Ectodermal cell (in vitro differentiated cells): ENCODE measurements at regions not wholly inside any gene's neighbourhood (a gene's known extent, or its start where the extent isn't known, plus 50 kb on each side); places are given as distances from the start of the nearest gene placed in this dataset.
"Not testable (repeated sequence)": the region's sequence is repeated elsewhere in the genome, so short reads cannot be mapped to it uniquely, and the experiment has no call there.

ENCODE experiments used
- H3K27ac ChIP-seq: 2 replicates; pipeline ENCODE4 v1.7.0; 2013; ENCODE audit warnings: mild to moderate bottlenecking, low read depth, low read length; ENCODE audit not compliant: insufficient read depth, poor library complexity, severe bottlenecking
- H3K27me3 ChIP-seq: 2 replicates; pipeline ENCODE4 v1.7.0; 2013; ENCODE audit warnings: mild to moderate bottlenecking, low read length; ENCODE audit not compliant: insufficient read depth, control insufficient read depth, poor library complexity, severe bottlenecking
- H3K36me3 ChIP-seq: one replicate; pipeline ENCODE4 v1.7.0; 2013; ENCODE audit warnings: low read length; ENCODE audit not compliant: control insufficient read depth, insufficient read depth
- H3K4me1 ChIP-seq: one replicate; pipeline ENCODE4 v1.7.0; 2013; ENCODE audit warnings: low read length; ENCODE audit not compliant: control insufficient read depth, insufficient read depth
- H3K4me3 ChIP-seq: 2 replicates; pipeline ENCODE4 v1.7.0; 2013; ENCODE audit warnings: low read depth, low read length, control low read depth; ENCODE audit not compliant: insufficient read depth
- H3K9me3 ChIP-seq: 2 replicates; pipeline ENCODE4 v1.7.0; 2013; ENCODE audit warnings: mild to moderate bottlenecking, low read length, moderate library complexity; ENCODE audit not compliant: control insufficient read depth
- WGBS, 2 experiments: methylation state at CpG; one replicate each; pipeline ENCODE4 v1.1.7; 2013; ENCODE audit warnings: missing lambda C conversion rate in 2 of 2; 5-methylcytosine and 5-hydroxymethylcytosine counted together

GRCh38 chr5:142398730-142399055 is 73.9 kb upstream of the SPRY4 start:
- 87 to 93% methylated on average over 3 of the region's 3 CpGs for WGBS, 2 experiments
- Histone ChIP-seq H3K9me3 (peaks cover 4% of the 10 kb centered on the region), H3K36me3 (no peaks in the 10 kb centered on the region)

GRCh38 chr5:142398011-142398729 is 73.3 kb upstream of the SPRY4 start:
- not testable (repeated sequence) for H3K27me3 ChIP-seq, H3K9me3 ChIP-seq, H3K27ac ChIP-seq, H3K4me3 ChIP-seq, H3K36me3 ChIP-seq, H3K4me1 ChIP-seq
- 93 to 96% methylated on average over 13 of the region's 13 CpGs for WGBS, 2 experiments

More at GRCh38 chr5:142398730-142399055, 73.9 kb upstream of the SPRY4 start:
- no peaks in the 10 kb centered on the region for H3K27me3 ChIP-seq
- no peak overlapping the region for H3K4me3 ChIP-seq
- no peaks in the 10 kb centered on the region for H3K4me1 ChIP-seq
- no peak overlapping the region for H3K27ac ChIP-seq

GRCh38 chr5:142397178-142397577 is 72.4 kb upstream of the SPRY4 start:
- Histone ChIP-seq H3K4me1 (no peaks in the 10 kb centered on the region), H3K27me3 (no peaks in the 10 kb centered on the region), H3K4me3 (no peak overlapping the region), H3K27ac (no peak overlapping the region), H3K9me3 (peaks cover 4% of the 10 kb centered on the region), H3K36me3 (no peaks in the 10 kb centered on the region)
- 88 to 89% methylated on average over 3 of the region's 3 CpGs for WGBS, 2 experiments

GRCh38 chr5:142396436-142397038 is 71.7 kb upstream of the SPRY4 start:
- Histone ChIP-seq H3K4me3 (no peak overlapping the region), H3K4me1 (no peaks in the 10 kb centered on the region), H3K9me3 (peaks cover 4% of the 10 kb centered on the region), H3K27me3 (no peaks in the 10 kb centered on the region), H3K36me3 (no peaks in the 10 kb centered on the region), H3K27ac (no peak overlapping the region)
- WGBS, 2 experiments, result 93 to 99% methylated on average over 2 of the region's 2 CpGs

GRCh38 chr5:142395334-142395733 is 70.5 kb upstream of the SPRY4 start:
- Histone ChIP-seq H3K27me3 (no peaks in the 10 kb centered on the region), H3K4me3 (no peak overlapping the region), H3K9me3 (peaks cover 4% of the 10 kb centered on the region), H3K27ac (no peak overlapping the region), H3K36me3 (no peaks in the 10 kb centered on the region), H3K4me1 (peaks cover 5% of the 10 kb centered on the region)
- 85 to 89% methylated on average over 4 of the region's 4 CpGs for WGBS, 2 experiments

GRCh38 chr5:142391058-142391845 is 66.4 kb upstream of the SPRY4 start:
- WGBS, 2 experiments, result 86 to 90% methylated on average over 8 of the region's 8 CpGs
- H3K4me3 ChIP-seq, result no peak overlapping the region
- H3K36me3 ChIP-seq, result no peaks in the 10 kb centered on the region
- H3K27me3 ChIP-seq, result no peaks in the 10 kb centered on the region
- H3K27ac ChIP-seq, result no peak overlapping the region
- peaks cover 21% of the 10 kb centered on the region for H3K4me1 ChIP-seq
- H3K9me3 ChIP-seq, result no peaks in the 10 kb centered on the region

- Histone ChIP-seq H3K4me1 (peaks cover 21% of the 10 kb centered on the region), H3K9me3 (no peaks in the 10 kb centered on the region), H3K27me3 (no peaks in the 10 kb centered on the region), H3K36me3 (no peaks in the 10 kb centered on the region), H3K27ac (no peak overlapping the region), H3K4me3 (no peak overlapping the region)
- 16 to 23% methylated on average over 3 of the region's 3 CpGs for WGBS, 2 experiments
Observed at GRCh38 chr5:142390334-142390733, 65.5 kb upstream of the SPRY4 start.

GRCh38 chr5:142388696-142389095 is 63.9 kb upstream of the SPRY4 start:
- no peaks in the 10 kb centered on the region for H3K27me3 ChIP-seq
- H3K4me3 ChIP-seq, result no peak overlapping the region
- WGBS, 2 experiments, result 86 to 92% methylated on average over 1 of the region's 1 CpG
- H3K27ac ChIP-seq, result no peak overlapping the region
- H3K4me1 ChIP-seq, result peaks cover 21% of the 10 kb centered on the region
- H3K9me3 ChIP-seq, result no peaks in the 10 kb centered on the region
- no peaks in the 10 kb centered on the region for H3K36me3 ChIP-seq

- 93 to 100% methylated on average over 3 of the region's 3 CpGs for WGBS, 2 experiments
Observed at GRCh38 chr5:142387024-142387682, 62.3 kb upstream of the SPRY4 start.

More at GRCh38 chr5:142387024-142387682, 62.3 kb upstream of the SPRY4 start:
- no peak overlapping the region for H3K4me3 ChIP-seq
- H3K27me3 ChIP-seq, result no peaks in the 10 kb centered on the region
- peaks cover 21% of the 10 kb centered on the region for H3K4me1 ChIP-seq
- H3K9me3 ChIP-seq, result no peaks in the 10 kb centered on the region
- H3K27ac ChIP-seq, result no peak overlapping the region
- no peaks in the 10 kb centered on the region for H3K36me3 ChIP-seq
